Endothelial cell of umbilical vein (primary cell): ENCODE measurements at regions not wholly inside any gene's neighbourhood (a gene's known extent, or its start where the extent isn't known, plus 50 kb on each side); places are given as distances from the start of the nearest gene placed in this dataset.

Experiments
- BruUV-seq: library from RNA; stranded (reverse); fragments of 400-500 nt; replicated peaks from 2 replicates; lab custom pipeline; 2021; lab: Mats Ljungman, UMichigan
- CTCF ChIA-PET: fragments of 300-600, 350-600 bp; sonication (Branson Sonifier 250); formaldehyde crosslinking; loops from one replicate; lab custom pipeline; 2021; ENCODE audit warnings: antibody characterized with exemption, inconsistent platforms; lab: Charles Lee
- POLR2A ChIA-PET: fragments of 300-600, 350-600 bp; sonication (Branson Sonifier 250); formaldehyde crosslinking; loops from one replicate; lab custom pipeline; 2021; ENCODE audit warnings: antibody characterized with exemption, inconsistent platforms; lab: Charles Lee
- DNase-seq: peaks from one replicate; pipeline ENCODE4 v3.0.0-alpha.2; 2011; ENCODE audit warnings: low read depth, low spot score
- FAIRE-seq: peaks from 2 replicates; lab custom pipeline; 2011; peaks lifted over from hg19 to GRCh38; lab: Jason Lieb, UNC
- H2AFZ ChIP-seq: 2 replicates; pipeline ENCODE4 v1.6.0; 2012; ENCODE audit warnings: low read depth, low read length, control low read depth, inconsistent platforms
- H3K27ac ChIP-seq: 2 replicates; pipeline ENCODE4 v1.5.1; 2011; ENCODE audit warnings: low read depth, mild to moderate bottlenecking, control low read depth, low read length, moderate library complexity; ENCODE audit not compliant: insufficient read depth
- H3K27me3 ChIP-seq, 2 experiments: 2 replicates each; pipeline versions ENCODE4 v1.6.0 to v1.6.1; 2011; ENCODE audit warnings: low read length in 2 of 2, mixed read lengths in 1 of 2; ENCODE audit not compliant: control insufficient read depth in 2 of 2, insufficient read depth in 2 of 2
- H3K36me3 ChIP-seq, 2 experiments: 2 replicates in 1 of 2; 3 replicates in 1 of 2; pipeline ENCODE4 v1.5.1; 2011; ENCODE audit warnings: low read length in 2 of 2, mild to moderate bottlenecking in 1 of 2, moderate library complexity in 1 of 2; ENCODE audit not compliant: control insufficient read depth in 2 of 2, insufficient read depth in 2 of 2; ENCODE audit errors: extremely low read depth in 1 of 2
- H3K4me1 ChIP-seq: 3 replicates; pipeline ENCODE4 v1.5.1; 2011; ENCODE audit warnings: mild to moderate bottlenecking, low read length; ENCODE audit not compliant: control insufficient read depth, insufficient read depth; ENCODE audit errors: extremely low read depth
- H3K4me2 ChIP-seq: 2 replicates; pipeline ENCODE4 v1.6.1; 2011; ENCODE audit warnings: low read length, control low read depth, mixed read lengths; ENCODE audit not compliant: insufficient read depth
- H3K4me3 ChIP-seq, 3 experiments: fragments of 200-600 bp in 1 of 3; sonication (generic), shearing (Covaris generic) in 1 of 3; replicated peaks in 1 of 3; 2 replicates each; pipeline ENCODE4 v1.5.1; 2011 to 2016; ENCODE audit warnings: control low read depth in 3 of 3, low read length in 3 of 3, mild to moderate bottlenecking in 2 of 3, inconsistent platforms in 1 of 3, low read depth in 1 of 3, moderate library complexity in 1 of 3; ENCODE audit not compliant: insufficient read depth in 1 of 3
- H3K79me2 ChIP-seq: 2 replicates; pipeline ENCODE4 v1.6.0; 2012; ENCODE audit warnings: low read length, inconsistent platforms; ENCODE audit not compliant: control insufficient read depth, insufficient read depth
- H3K9ac ChIP-seq: replicated peaks from 2 replicates; pipeline ENCODE3; 2011; ENCODE audit warnings: low read length, control low read depth; ENCODE audit not compliant: insufficient read depth; ENCODE audit errors: extremely low read depth
- H3K9me1 ChIP-seq: replicated peaks from 3 replicates; pipeline ENCODE4 v1.6.0; 2011; ENCODE audit warnings: mild to moderate bottlenecking, low read length; ENCODE audit not compliant: control insufficient read depth, insufficient read depth; ENCODE audit errors: extremely low read depth
- H3K9me3 ChIP-seq: replicated peaks from 2 replicates; pipeline ENCODE4 v1.5.1; 2012; ENCODE audit warnings: low read length, inconsistent platforms; ENCODE audit not compliant: control insufficient read depth, insufficient read depth
- H4K20me1 ChIP-seq: replicated peaks from 2 replicates; pipeline ENCODE3; 2011; ENCODE audit warnings: mild to moderate bottlenecking, low read length; ENCODE audit not compliant: control insufficient read depth, insufficient read depth; ENCODE audit errors: extremely low read depth
- EZH2 ChIP-seq: IDR thresholded peaks from 2 replicates; pipeline ENCODE4 v1.6.1; 2012; ENCODE audit warnings: borderline replicate concordance, low read depth, mild to moderate bottlenecking, moderate library complexity, low read length, inconsistent platforms; ENCODE audit not compliant: severe bottlenecking
- FOS ChIP-seq: IDR thresholded peaks from 2 replicates; pipeline ENCODE4 v1.6.1; 2011; ENCODE audit warnings: mild to moderate bottlenecking, low read length, moderate library complexity, borderline replicate concordance; ENCODE audit not compliant: insufficient read depth
- GATA2 ChIP-seq: IDR thresholded peaks from 2 replicates; pipeline ENCODE4 v1.7.0; 2011; ENCODE audit warnings: low read depth, mild to moderate bottlenecking, moderate library complexity, mixed read lengths, low read length; ENCODE audit not compliant: insufficient read length, insufficient read depth
- JUN ChIP-seq: IDR thresholded peaks from 2 replicates; pipeline ENCODE4 v1.6.1; 2011; ENCODE audit warnings: borderline replicate concordance, low read depth; ENCODE audit not compliant: insufficient read length, insufficient read depth
- MAX ChIP-seq: IDR thresholded peaks from 2 replicates; pipeline ENCODE4 v1.6.1; 2011; ENCODE audit not compliant: insufficient read depth, insufficient read length
- MYC ChIP-seq: IDR thresholded peaks from one replicate; pipeline ENCODE4 v1.6.1; 2011; ENCODE audit warnings: mild to moderate bottlenecking, low read depth, low read length
- POLR2A ChIP-seq: IDR thresholded peaks from 2 replicates; pipeline ENCODE4 v1.6.1; 2012; ENCODE audit warnings: low read depth, mild to moderate bottlenecking, control low read depth, low read length
- POLR2AphosphoS5 ChIP-seq: IDR thresholded peaks from 2 replicates; pipeline ENCODE4 v1.6.1; 2012; ENCODE audit warnings: low read depth, mild to moderate bottlenecking, control low read depth, low read length, moderate library complexity; ENCODE audit not compliant: insufficient read depth
- dilution Hi-C: fragments of 300-500 bp; cut with MboI; formaldehyde crosslinking; loops from one replicate; pipeline ENCODE4 v1.15.0; 2019; ENCODE audit warnings: low sequenced_read_pairs; ENCODE audit not compliant: extremely low pct_ligation_motif_present
- intact Hi-C: fragments of 100-400 bp; cut with micrococcal nuclease; formaldehyde crosslinking; loops from one replicate; pipeline ENCODE4 v1.10.0; 2022
- TF ChIP-seq, protein P1 (sequence below), 2 donors: IDR thresholded peaks; 1 replicate in 1 of 2; 2 replicates in 1 of 2; pipeline ENCODE4 v1.5.1; 2011; ENCODE audit warnings: low read length in 2 of 2, mild to moderate bottlenecking in 2 of 2, moderate library complexity in 2 of 2, control low read depth in 1 of 2, inconsistent platforms in 1 of 2, low read depth in 1 of 2; ENCODE audit not compliant: insufficient read depth in 1 of 2; ENCODE audit errors: extremely low read depth in 1 of 2

- Histone ChIP-seq H3K79me2 (no peaks in the 10 kb centered on the region), H4K20me1 (no peaks in the 10 kb centered on the region), H3K4me2 (no peak overlapping the region), H3K27me3 (no peaks in the 10 kb centered on the region), H3K36me3 (no peaks in the 10 kb centered on the region), H3K9ac (no peak overlapping the region), H3K27ac (no peak overlapping the region), H3K9me1 (no peaks in the 10 kb centered on the region), H3K4me1 (no peaks in the 10 kb centered on the region), H3K4me3 (no peak overlapping the region), H3K9me3 (no peaks in the 10 kb centered on the region), H2AFZ (no peak overlapping the region)
- intact Hi-C loops (no loop called here), dilution Hi-C loops (no loop called here)
- BruUV-seq, result no TSS peak
- ChIA-PET CTCF (no interaction called here), POLR2A (no interaction called here)
- DNase-seq (no peak), FAIRE-seq (no peak)
- no peak for TF ChIP-seq FOS
- no peak for TF ChIP-seq POLR2AphosphoS5
- no peak for TF ChIP-seq EZH2
- TF ChIP-seq GATA2, result no peak
- TF ChIP-seq POLR2A, result no peak
- no peak for TF ChIP-seq MAX
- no peak for TF ChIP-seq MYC
- no peak for TF ChIP-seq JUN
- TF ChIP-seq, protein P1, sequence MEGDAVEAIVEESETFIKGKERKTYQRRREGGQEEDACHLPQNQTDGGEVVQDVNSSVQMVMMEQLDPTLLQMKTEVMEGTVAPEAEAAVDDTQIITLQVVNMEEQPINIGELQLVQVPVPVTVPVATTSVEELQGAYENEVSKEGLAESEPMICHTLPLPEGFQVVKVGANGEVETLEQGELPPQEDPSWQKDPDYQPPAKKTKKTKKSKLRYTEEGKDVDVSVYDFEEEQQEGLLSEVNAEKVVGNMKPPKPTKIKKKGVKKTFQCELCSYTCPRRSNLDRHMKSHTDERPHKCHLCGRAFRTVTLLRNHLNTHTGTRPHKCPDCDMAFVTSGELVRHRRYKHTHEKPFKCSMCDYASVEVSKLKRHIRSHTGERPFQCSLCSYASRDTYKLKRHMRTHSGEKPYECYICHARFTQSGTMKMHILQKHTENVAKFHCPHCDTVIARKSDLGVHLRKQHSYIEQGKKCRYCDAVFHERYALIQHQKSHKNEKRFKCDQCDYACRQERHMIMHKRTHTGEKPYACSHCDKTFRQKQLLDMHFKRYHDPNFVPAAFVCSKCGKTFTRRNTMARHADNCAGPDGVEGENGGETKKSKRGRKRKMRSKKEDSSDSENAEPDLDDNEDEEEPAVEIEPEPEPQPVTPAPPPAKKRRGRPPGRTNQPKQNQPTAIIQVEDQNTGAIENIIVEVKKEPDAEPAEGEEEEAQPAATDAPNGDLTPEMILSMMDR (IDR thresholded peaks at IDR 0.05; ENCODE audit: extremely low read depth in 1 of 2, insufficient read depth in 1 of 2, low read depth in 1 of 2, low read length in 2 of 2), result no peak
These were observed 406.5 kb upstream of the EDIL3 start for GRCh38 chr5:84791138-84791537.
